ENCODE measurements at regions not wholly inside any gene's neighbourhood (a gene's known extent, or its start where the extent isn't known, plus 50 kb on each side); places are given as distances from the start of the nearest gene placed in this dataset.

- TF ChIP-seq CTCF (IDR thresholded peaks at IDR 0.05), result no peak
- no peak for TF ChIP-seq POLR2A (IDR thresholded peaks at IDR 0.05)
Measured at GRCh38 chr2:65487404-65487803, 55.0 kb upstream of the SPRED2 start.
